ENCODE measurements at regions not wholly inside any gene's neighbourhood (a gene's known extent, or its start where the extent isn't known, plus 50 kb on each side); places are given as distances from the start of the nearest gene placed in this dataset.

DNA sequence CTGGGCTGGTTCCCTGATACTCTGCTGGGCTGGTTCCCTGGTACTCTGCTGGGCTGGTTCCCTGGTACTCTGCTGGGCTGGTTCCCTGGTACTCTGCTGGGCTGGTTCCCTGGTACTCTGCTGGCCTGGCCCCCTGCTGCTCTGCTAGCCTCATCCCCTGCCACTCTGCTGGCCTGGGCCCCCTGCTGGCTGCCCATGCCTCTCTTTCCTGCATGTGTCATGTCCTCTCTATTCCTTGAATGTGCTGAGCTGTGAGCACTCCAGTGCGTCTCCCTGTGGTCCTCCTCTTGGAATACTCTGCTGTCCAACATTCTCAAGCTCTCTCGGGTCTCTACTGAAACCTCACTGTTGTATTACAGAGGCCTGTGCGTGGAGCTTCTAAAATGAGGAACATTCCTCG, 216.3 kb downstream of the RNF144A start:
- TF ChIP-seq CTCF (IDR thresholded peaks at IDR 0.05; ENCODE audit: low read depth, low read length, poor library complexity, severe bottlenecking): peak; percentile 26
- no peak for TF ChIP-seq EZH2phosphoT487 (IDR thresholded peaks at IDR 0.05; ENCODE audit: borderline replicate concordance, low read length)

Measured in DOHH2 (cell line).